ENCODE measurements at regions not wholly inside any gene's neighbourhood (a gene's known extent, or its start where the extent isn't known, plus 50 kb on each side); places are given as distances from the start of the nearest gene placed in this dataset.

DNA sequence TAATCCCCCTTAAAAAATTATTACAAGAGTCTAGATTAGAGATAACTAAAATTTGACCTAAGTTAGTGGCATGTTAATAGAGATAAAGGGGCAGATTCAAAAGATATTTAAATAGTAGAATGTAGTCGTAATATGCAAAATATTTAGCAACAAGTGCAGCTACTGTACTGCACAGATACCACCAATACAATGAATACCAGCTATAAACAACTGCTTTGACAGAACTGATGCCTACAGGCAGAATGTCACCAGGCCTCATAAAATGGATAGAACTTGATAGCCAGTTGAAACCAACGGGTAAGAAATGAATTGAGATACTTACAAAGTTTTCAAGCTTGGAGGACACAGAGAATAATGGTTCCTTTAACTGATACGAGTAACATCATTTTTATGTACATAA, 249.3 kb upstream of the VEPH1 start:
- FAIRE-seq = no peak

More for the DNA sequence above, 249.3 kb upstream of the VEPH1 start:
- Histone ChIP-seq H3K79me1 (ENCODE audit: low read depth, low read length) (no peaks in the 10 kb centered on the region), H4K91ac (replicated peaks; ENCODE audit: insufficient read length, low read length) (no peak overlapping the region), H3K4me3 (ENCODE audit: extremely low read depth in 1 of 4, insufficient read depth in 2 of 4, low read depth in 3 of 4, low read length in 4 of 4) (no peak overlapping the region), H3K27ac (ENCODE audit: low read depth, low read length) (no peak overlapping the region), H3K9ac (replicated peaks in 1 of 4; ENCODE audit: extremely low read depth in 1 of 4, low read depth in 3 of 4, low read length in 3 of 4) (no peak overlapping the region), H2AK5ac (ENCODE audit: low read depth, low read length) (no peak overlapping the region), H3K18ac (ENCODE audit: extremely low read depth, low read length) (no peak overlapping the region), H2BK120ac (replicated peaks; ENCODE audit: low read depth, low read length) (no peak overlapping the region), H3K4me1 (replicated peaks in 1 of 4; ENCODE audit: control insufficient read depth in 3 of 4, insufficient read depth in 4 of 4, low read length in 3 of 4) (peaks cover 0 to 6% (median 3%) of the 10 kb centered on the region in 4 experiments; a peak in 2 of 7 replicates), H3K56ac (replicated peaks; ENCODE audit: insufficient read length, low read depth, low read length) (no peak overlapping the region), H4K20me1 (replicated peaks in 1 of 2; ENCODE audit: control insufficient read depth in 1 of 2, insufficient read depth in 2 of 2, low read length in 2 of 2) (no peaks in the 10 kb centered on the region), H2BK20ac (ENCODE audit: low read length) (no peak overlapping the region), H3K4me2 (ENCODE audit: insufficient read depth in 1 of 2, low read depth in 2 of 2, low read length in 2 of 2) (no peak overlapping the region), H2BK5ac (ENCODE audit: low read depth, low read length) (no peak overlapping the region), H2BK15ac (ENCODE audit: low read length) (no peak overlapping the region), H3K14ac (ENCODE audit: insufficient read length) (no peak overlapping the region), H3K9me3 (ENCODE audit: insufficient read depth in 2 of 2, low read depth in 1 of 2, low read length in 1 of 2) (no peaks in the 10 kb centered on the region), H4K5ac (ENCODE audit: insufficient read length, low read depth, low read length) (no peak overlapping the region), H3K27me3 (replicated peaks in 1 of 4; ENCODE audit: control insufficient read depth in 3 of 4, extremely low read depth in 1 of 4, insufficient read depth in 3 of 4, low read length in 3 of 4) (no peaks in the 10 kb centered on the region), H3K79me2 (ENCODE audit: control insufficient read depth in 1 of 2, insufficient read depth in 2 of 2, low read length in 2 of 2) (no peaks in the 10 kb centered on the region), H2BK12ac (ENCODE audit: low read depth, low read length) (no peak overlapping the region), H3K4ac (replicated peaks; ENCODE audit: insufficient read length, low read depth, low read length) (no peak overlapping the region), H2AFZ (ENCODE audit: low read length) (no peak overlapping the region), H3K36me3 (ENCODE audit: control insufficient read depth in 2 of 4, insufficient read depth in 4 of 4, low read length in 3 of 4) (no peaks in the 10 kb centered on the region), H4K8ac (ENCODE audit: extremely low read depth, insufficient read depth, low read length) (no peak overlapping the region), H3K23me2 (ENCODE audit: low read depth, low read length) (no peaks in the 10 kb centered on the region), H3K23ac (ENCODE audit: insufficient read length) (no peak overlapping the region)
- no peak for DNase-seq (ENCODE audit: low read depth in 1 of 2, low spot score in 2 of 2)
- no peak for TF ChIP-seq CHD2 (IDR thresholded peaks at IDR 0.05; ENCODE audit: low read length)
- TF ChIP-seq JUN (IDR thresholded peaks at IDR 0.05; ENCODE audit: low read depth, low read length) = no peak
- 90% methylated on average over 3 of the region's 3 CpGs; no CpG with 5 or more reads in 1 of the 2 experiments for WGBS, 2 experiments (ENCODE audit: extremely low coverage in 1 of 2, insufficient coverage in 1 of 2, insufficient read length in 1 of 2, insufficient replicate concordance in 2 of 2, low coverage in 1 of 2, low lambda C conversion rate in 2 of 2, missing lambda C conversion rate in 1 of 2)
- POLR2A ChIA-PET (ENCODE audit: partially characterized antibody) = no interaction called here
- CTCF ChIA-PET (ENCODE audit: partially characterized antibody) = interaction anchor here (0.7 to 1.6 kb wide), 6 partner anchors 19 to 143 kb away, joined by 3 read pairs; no protein-coding TSS in a partner anchor
